ENCODE measurements at regions not wholly inside any gene's neighbourhood (a gene's known extent, or its start where the extent isn't known, plus 50 kb on each side); places are given as distances from the start of the nearest gene placed in this dataset.
"Not testable (repeated sequence)": the region's sequence is repeated elsewhere in the genome, so short reads cannot be mapped to it uniquely, and the experiment has no call there.

GRCh38 chr1:229008347-229008746, 262.6 kb upstream of the RAB4A start:
- TF ChIP-seq POLR2AphosphoS5, TAF1 (IDR thresholded peaks at IDR 0.05; ENCODE audit: low read depth, low read length): not testable (repeated sequence)

Measured in GM12891 (cell line).